GM12878 (cell line): ENCODE measurements at regions not wholly inside any gene's neighbourhood (a gene's known extent, or its start where the extent isn't known, plus 50 kb on each side); places are given as distances from the start of the nearest gene placed in this dataset.

Source experiments
- ATAC-seq: fragments of 200-7000 bp; cut with Tn5 transposase; 3 replicates; pipeline ENCODE4 v1.9.1; 2020; ENCODE audit warnings: mild to moderate bottlenecking, moderate library complexity
- BruUV-seq: library from RNA; stranded (reverse); fragments of 400-500 nt; replicated peaks from 2 replicates; lab custom pipeline; 2021; lab: Mats Ljungman, UMichigan
- CTCF ChIA-PET: fragments of 300-600 bp; sonication (Branson Sonifier 250); formaldehyde crosslinking; extraction: SDS; loops from one replicate; lab custom pipeline; 2021; ENCODE audit warnings: inconsistent platforms; lab: Yijun Ruan, JAX
- POLR2A ChIA-PET: fragments of 350-600 bp; formaldehyde crosslinking; extraction: SDS; loops from one replicate; lab custom pipeline; 2021; ENCODE audit warnings: inconsistent platforms; lab: Charles Lee
- RAD21 ChIA-PET: fragments of 300-600 bp; sonication (Branson Sonifier 250); formaldehyde crosslinking; loops from one replicate; lab custom pipeline; 2023; ENCODE audit warnings: antibody characterized with exemption; ENCODE audit not compliant: unreplicated experiment; lab: Charles Lee
- SMC1A ChIA-PET: fragments of 300-600 bp; sonication (Branson Sonifier 250); formaldehyde crosslinking; loops from one replicate; lab custom pipeline; 2023; ENCODE audit not compliant: unreplicated experiment, uncharacterized antibody; lab: Charles Lee
- DNase-seq: peaks from one replicate; pipeline ENCODE4 v3.0.0-alpha.2; 2011; ENCODE audit warnings: low read depth, low spot score
- FAIRE-seq: peaks from 3 replicates; lab custom pipeline; 2011; peaks lifted over from hg19 to GRCh38; lab: Jason Lieb, UNC
- H2AFZ ChIP-seq: 2 replicates; pipeline ENCODE4 v1.6.0; 2011; ENCODE audit warnings: low read depth, low read length, control low read depth; ENCODE audit not compliant: control insufficient read depth
- H3K27ac ChIP-seq: 2 replicates; pipeline ENCODE4 v1.5.1; 2011; ENCODE audit warnings: control low read depth; ENCODE audit not compliant: control insufficient read depth, insufficient read depth
- H3K27me3 ChIP-seq, 2 experiments: replicated peaks in 1 of 2; 2 replicates each; pipeline versions ENCODE4 v1.6.0 to v1.6.1; 2011; ENCODE audit warnings: low read length in 1 of 2; ENCODE audit not compliant: control insufficient read depth in 2 of 2, insufficient read depth in 2 of 2
- H3K36me3 ChIP-seq, 2 experiments: 2 replicates each; pipeline ENCODE4 v1.5.1; 2011; ENCODE audit warnings: low read length in 1 of 2; ENCODE audit not compliant: control insufficient read depth in 2 of 2, insufficient read depth in 2 of 2
- H3K4me1 ChIP-seq: 2 replicates; pipeline ENCODE4 v1.6.1; 2011; ENCODE audit warnings: mild to moderate bottlenecking, low read length, moderate library complexity, mixed read lengths; ENCODE audit not compliant: control insufficient read depth, insufficient read depth
- H3K4me2 ChIP-seq: 2 replicates; pipeline ENCODE4 v1.6.0; 2011; ENCODE audit warnings: control low read depth; ENCODE audit not compliant: control insufficient read depth, insufficient read depth
- H3K4me3 ChIP-seq: fragments of 200-600 bp; sonication (generic); 2 replicates; pipeline ENCODE4 v1.5.1; 2016
- H3K79me2 ChIP-seq: 2 replicates; pipeline ENCODE4 v1.6.0; 2011; ENCODE audit warnings: low read length; ENCODE audit not compliant: control insufficient read depth, insufficient read depth
- H3K9ac ChIP-seq: 2 replicates; pipeline ENCODE4 v1.8.0; 2011; ENCODE audit warnings: low read length, control low read depth, mixed read lengths; ENCODE audit not compliant: control insufficient read depth, insufficient read depth
- H3K9me3 ChIP-seq: replicated peaks from 3 replicates; pipeline ENCODE4 v1.5.1; 2011; ENCODE audit warnings: mild to moderate bottlenecking, low read length; ENCODE audit not compliant: control insufficient read depth, insufficient read depth
- H4K20me1 ChIP-seq: 2 replicates; pipeline ENCODE4 v1.6.0; 2011; ENCODE audit not compliant: control insufficient read depth, insufficient read depth
- EP300 ChIP-seq, 2 experiments: fragments of 150-350 bp in 1 of 2; IDR thresholded peaks; 2 replicates each; pipeline ENCODE4 v1.6.1; 2011 to 2012; ENCODE audit warnings: low read depth in 2 of 2, low read length in 2 of 2, borderline replicate concordance in 1 of 2, improper control_type of control experiment in 1 of 2, inconsistent platforms in 1 of 2; ENCODE audit not compliant: control insufficient read depth in 1 of 2
- EZH2 ChIP-seq: IDR thresholded peaks from 2 replicates; pipeline ENCODE4 v1.6.1; 2012; ENCODE audit warnings: low read depth, mild to moderate bottlenecking, control low read depth, inconsistent platforms, low read length, borderline replicate concordance; ENCODE audit not compliant: control insufficient read depth
- JUNB ChIP-seq: IDR thresholded peaks from 2 replicates; pipeline ENCODE4 v1.6.1; 2016; ENCODE audit warnings: antibody characterized with exemption, mild to moderate bottlenecking
- MYB ChIP-seq: fragments of 150-350 bp; IDR thresholded peaks from 2 replicates; pipeline ENCODE4 v1.6.1; 2014; ENCODE audit warnings: mild to moderate bottlenecking, low read depth, low read length, borderline replicate concordance
- NFYA ChIP-seq: IDR thresholded peaks from 2 replicates; pipeline ENCODE4 v1.6.1; 2011; ENCODE audit warnings: low read depth, mild to moderate bottlenecking, low read length, improper control_type of control experiment, borderline replicate concordance
- RB1 ChIP-seq: fragments of 450-650 bp; formaldehyde crosslinking; IDR thresholded peaks from 2 replicates; pipeline ENCODE4 v1.6.1; 2017; ENCODE audit warnings: mild to moderate bottlenecking, borderline replicate concordance
- SMAD5 ChIP-seq: IDR thresholded peaks from 2 replicates; pipeline ENCODE4 v1.6.1; 2016; ENCODE audit warnings: antibody characterized with exemption, low read depth
- WGBS: methylation state at CpG from one replicate; pipeline ENCODE4 v1.1.6; 2016; ENCODE audit warnings: low lambda C conversion rate; ENCODE audit not compliant: insufficient replicate concordance, insufficient coverage; ENCODE audit errors: missing lambda C conversion rate; 5-methylcytosine and 5-hydroxymethylcytosine counted together
- in situ Hi-C: fragments of 300-500 bp; cut with MboI; formaldehyde crosslinking; loops from 9 replicates; pipeline ENCODE4 v1.14.3; 2018; ENCODE audit warnings: mixed read lengths
- intact Hi-C: fragments of 100-400 bp; cut with micrococcal nuclease; formaldehyde crosslinking; loops from one replicate; pipeline ENCODE4 v1.14.2; 2022; ENCODE audit not compliant: unreplicated experiment
- TF ChIP-seq, protein P1 (sequence below): fragments of 150-350 bp; IDR thresholded peaks from 2 replicates; pipeline ENCODE4 v1.6.1; 2014; ENCODE audit warnings: mild to moderate bottlenecking, low read depth, low read length
- TF ChIP-seq, protein P2 (sequence below): fragments of 150-350 bp; IDR thresholded peaks from 2 replicates; pipeline ENCODE4 v1.6.1; 2016; ENCODE audit warnings: low read depth, low read length
- TF ChIP-seq, protein P3 (sequence below): fragments of 450-650 bp; IDR thresholded peaks from 2 replicates; pipeline ENCODE4 v1.6.1; 2017; ENCODE audit warnings: antibody characterized with exemption, mild to moderate bottlenecking, moderate library complexity
- TF ChIP-seq, protein P4 (sequence below): IDR thresholded peaks from 2 replicates; pipeline ENCODE4 v1.6.1; 2012; ENCODE audit warnings: low read depth, low read length, improper control_type of control experiment
- TF ChIP-seq, protein P5 (sequence below), 3 experiments: IDR thresholded peaks in 2 of 3; conservative IDR thresholded peaks in 1 of 3; 2 replicates each; pipeline ENCODE4 v1.5.1; 2011; ENCODE audit warnings: low read depth in 3 of 3, low read length in 3 of 3, mild to moderate bottlenecking in 3 of 3, control low read depth in 2 of 3, moderate library complexity in 2 of 3, inconsistent platforms in 1 of 3, mixed read lengths in 1 of 3; ENCODE audit not compliant: control insufficient read depth in 2 of 3, insufficient read depth in 1 of 3; ENCODE audit errors: extremely low read depth in 1 of 3

DNA sequence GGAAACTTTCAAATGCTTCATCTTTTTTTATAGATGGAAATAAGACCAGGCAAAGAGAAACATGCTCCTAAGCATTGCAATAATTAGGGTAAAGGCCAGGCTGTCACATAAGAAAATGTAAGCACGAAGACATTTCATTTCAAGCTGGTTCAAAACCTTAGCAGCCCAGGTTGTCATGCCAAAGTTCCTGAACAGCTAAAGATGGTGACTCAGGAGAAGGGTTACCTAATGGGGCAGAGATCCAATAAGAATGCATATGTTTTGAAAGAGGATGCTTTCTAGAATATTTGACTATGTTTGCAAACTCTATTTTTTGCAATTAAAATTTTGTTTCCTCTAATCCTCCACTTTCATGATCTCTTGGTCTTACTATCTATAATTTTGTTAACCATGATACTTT, 65.6 kb upstream of the PHACTR2 start:
- no peak overlapping the region for H3K27ac ChIP-seq
- ChIA-PET POLR2A (no interaction called here), RAD21 (no interaction called here), SMC1A (no interaction called here), CTCF (no interaction called here)
- 41% methylated on average over 1 of the region's 1 CpG for WGBS
- no peak for ATAC-seq
- H3K9ac ChIP-seq, result no peak overlapping the region
- H2AFZ ChIP-seq, result no peak overlapping the region
- H3K36me3 ChIP-seq, result no peaks in the 10 kb centered on the region
- H3K4me3 ChIP-seq, result no peak overlapping the region
- no peaks in the 10 kb centered on the region for H4K20me1 ChIP-seq
- no TSS peak for BruUV-seq
- no peak for DNase-seq
- no peaks in the 10 kb centered on the region for H3K79me2 ChIP-seq
- H3K9me3 ChIP-seq, result no peaks in the 10 kb centered on the region; the same call in 2 of the 3 replicates
- no peak overlapping the region for H3K4me2 ChIP-seq
- intact Hi-C loops (no loop called here), in situ Hi-C loops (no loop called here)
- TF ChIP-seq RB1 (no peak), MYB (no peak), JUNB (no peak), SMAD5 (no peak), EP300 (IDR thresholded peaks at IDR 0.05; ENCODE audit: borderline replicate concordance in 1 of 2, control insufficient read depth in 1 of 2, low read depth in 2 of 2, low read length in 2 of 2) (no peak), EZH2 (no peak), NFYA (no peak)
- TF ChIP-seq, protein P1, sequence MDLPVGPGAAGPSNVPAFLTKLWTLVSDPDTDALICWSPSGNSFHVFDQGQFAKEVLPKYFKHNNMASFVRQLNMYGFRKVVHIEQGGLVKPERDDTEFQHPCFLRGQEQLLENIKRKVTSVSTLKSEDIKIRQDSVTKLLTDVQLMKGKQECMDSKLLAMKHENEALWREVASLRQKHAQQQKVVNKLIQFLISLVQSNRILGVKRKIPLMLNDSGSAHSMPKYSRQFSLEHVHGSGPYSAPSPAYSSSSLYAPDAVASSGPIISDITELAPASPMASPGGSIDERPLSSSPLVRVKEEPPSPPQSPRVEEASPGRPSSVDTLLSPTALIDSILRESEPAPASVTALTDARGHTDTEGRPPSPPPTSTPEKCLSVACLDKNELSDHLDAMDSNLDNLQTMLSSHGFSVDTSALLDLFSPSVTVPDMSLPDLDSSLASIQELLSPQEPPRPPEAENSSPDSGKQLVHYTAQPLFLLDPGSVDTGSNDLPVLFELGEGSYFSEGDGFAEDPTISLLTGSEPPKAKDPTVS, result no peak
- TF ChIP-seq, protein P2, sequence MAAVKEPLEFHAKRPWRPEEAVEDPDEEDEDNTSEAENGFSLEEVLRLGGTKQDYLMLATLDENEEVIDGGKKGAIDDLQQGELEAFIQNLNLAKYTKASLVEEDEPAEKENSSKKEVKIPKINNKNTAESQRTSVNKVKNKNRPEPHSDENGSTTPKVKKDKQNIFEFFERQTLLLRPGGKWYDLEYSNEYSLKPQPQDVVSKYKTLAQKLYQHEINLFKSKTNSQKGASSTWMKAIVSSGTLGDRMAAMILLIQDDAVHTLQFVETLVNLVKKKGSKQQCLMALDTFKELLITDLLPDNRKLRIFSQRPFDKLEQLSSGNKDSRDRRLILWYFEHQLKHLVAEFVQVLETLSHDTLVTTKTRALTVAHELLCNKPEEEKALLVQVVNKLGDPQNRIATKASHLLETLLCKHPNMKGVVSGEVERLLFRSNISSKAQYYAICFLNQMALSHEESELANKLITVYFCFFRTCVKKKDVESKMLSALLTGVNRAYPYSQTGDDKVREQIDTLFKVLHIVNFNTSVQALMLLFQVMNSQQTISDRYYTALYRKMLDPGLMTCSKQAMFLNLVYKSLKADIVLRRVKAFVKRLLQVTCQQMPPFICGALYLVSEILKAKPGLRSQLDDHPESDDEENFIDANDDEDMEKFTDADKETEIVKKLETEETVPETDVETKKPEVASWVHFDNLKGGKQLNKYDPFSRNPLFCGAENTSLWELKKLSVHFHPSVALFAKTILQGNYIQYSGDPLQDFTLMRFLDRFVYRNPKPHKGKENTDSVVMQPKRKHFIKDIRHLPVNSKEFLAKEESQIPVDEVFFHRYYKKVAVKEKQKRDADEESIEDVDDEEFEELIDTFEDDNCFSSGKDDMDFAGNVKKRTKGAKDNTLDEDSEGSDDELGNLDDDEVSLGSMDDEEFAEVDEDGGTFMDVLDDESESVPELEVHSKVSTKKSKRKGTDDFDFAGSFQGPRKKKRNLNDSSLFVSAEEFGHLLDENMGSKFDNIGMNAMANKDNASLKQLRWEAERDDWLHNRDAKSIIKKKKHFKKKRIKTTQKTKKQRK, result no peak
- TF ChIP-seq, protein P3, sequence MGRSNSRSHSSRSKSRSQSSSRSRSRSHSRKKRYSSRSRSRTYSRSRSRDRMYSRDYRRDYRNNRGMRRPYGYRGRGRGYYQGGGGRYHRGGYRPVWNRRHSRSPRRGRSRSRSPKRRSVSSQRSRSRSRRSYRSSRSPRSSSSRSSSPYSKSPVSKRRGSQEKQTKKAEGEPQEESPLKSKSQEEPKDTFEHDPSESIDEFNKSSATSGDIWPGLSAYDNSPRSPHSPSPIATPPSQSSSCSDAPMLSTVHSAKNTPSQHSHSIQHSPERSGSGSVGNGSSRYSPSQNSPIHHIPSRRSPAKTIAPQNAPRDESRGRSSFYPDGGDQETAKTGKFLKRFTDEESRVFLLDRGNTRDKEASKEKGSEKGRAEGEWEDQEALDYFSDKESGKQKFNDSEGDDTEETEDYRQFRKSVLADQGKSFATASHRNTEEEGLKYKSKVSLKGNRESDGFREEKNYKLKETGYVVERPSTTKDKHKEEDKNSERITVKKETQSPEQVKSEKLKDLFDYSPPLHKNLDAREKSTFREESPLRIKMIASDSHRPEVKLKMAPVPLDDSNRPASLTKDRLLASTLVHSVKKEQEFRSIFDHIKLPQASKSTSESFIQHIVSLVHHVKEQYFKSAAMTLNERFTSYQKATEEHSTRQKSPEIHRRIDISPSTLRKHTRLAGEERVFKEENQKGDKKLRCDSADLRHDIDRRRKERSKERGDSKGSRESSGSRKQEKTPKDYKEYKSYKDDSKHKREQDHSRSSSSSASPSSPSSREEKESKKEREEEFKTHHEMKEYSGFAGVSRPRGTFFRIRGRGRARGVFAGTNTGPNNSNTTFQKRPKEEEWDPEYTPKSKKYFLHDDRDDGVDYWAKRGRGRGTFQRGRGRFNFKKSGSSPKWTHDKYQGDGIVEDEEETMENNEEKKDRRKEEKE, result no peak
- TF ChIP-seq, protein P4, sequence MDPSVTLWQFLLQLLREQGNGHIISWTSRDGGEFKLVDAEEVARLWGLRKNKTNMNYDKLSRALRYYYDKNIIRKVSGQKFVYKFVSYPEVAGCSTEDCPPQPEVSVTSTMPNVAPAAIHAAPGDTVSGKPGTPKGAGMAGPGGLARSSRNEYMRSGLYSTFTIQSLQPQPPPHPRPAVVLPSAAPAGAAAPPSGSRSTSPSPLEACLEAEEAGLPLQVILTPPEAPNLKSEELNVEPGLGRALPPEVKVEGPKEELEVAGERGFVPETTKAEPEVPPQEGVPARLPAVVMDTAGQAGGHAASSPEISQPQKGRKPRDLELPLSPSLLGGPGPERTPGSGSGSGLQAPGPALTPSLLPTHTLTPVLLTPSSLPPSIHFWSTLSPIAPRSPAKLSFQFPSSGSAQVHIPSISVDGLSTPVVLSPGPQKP, result no peak
- TF ChIP-seq, protein P5, sequence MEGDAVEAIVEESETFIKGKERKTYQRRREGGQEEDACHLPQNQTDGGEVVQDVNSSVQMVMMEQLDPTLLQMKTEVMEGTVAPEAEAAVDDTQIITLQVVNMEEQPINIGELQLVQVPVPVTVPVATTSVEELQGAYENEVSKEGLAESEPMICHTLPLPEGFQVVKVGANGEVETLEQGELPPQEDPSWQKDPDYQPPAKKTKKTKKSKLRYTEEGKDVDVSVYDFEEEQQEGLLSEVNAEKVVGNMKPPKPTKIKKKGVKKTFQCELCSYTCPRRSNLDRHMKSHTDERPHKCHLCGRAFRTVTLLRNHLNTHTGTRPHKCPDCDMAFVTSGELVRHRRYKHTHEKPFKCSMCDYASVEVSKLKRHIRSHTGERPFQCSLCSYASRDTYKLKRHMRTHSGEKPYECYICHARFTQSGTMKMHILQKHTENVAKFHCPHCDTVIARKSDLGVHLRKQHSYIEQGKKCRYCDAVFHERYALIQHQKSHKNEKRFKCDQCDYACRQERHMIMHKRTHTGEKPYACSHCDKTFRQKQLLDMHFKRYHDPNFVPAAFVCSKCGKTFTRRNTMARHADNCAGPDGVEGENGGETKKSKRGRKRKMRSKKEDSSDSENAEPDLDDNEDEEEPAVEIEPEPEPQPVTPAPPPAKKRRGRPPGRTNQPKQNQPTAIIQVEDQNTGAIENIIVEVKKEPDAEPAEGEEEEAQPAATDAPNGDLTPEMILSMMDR (IDR thresholded peaks at IDR 0.05 in 2 of 3, conservative IDR thresholded peaks at IDR 0.05 in 1 of 3; ENCODE audit: control insufficient read depth in 2 of 3, extremely low read depth in 1 of 3, insufficient read depth in 1 of 3, low read depth in 3 of 3, low read length in 3 of 3), result no peak
- H3K27me3 ChIP-seq, result no peaks in the 10 kb centered on the region
- no peak for FAIRE-seq
- peaks cover 6% of the 10 kb centered on the region; the same call in 1 of the 2 replicates for H3K4me1 ChIP-seq
